NT2/D1 (cell line): ENCODE measurements at regions not wholly inside any gene's neighbourhood (a gene's known extent, or its start where the extent isn't known, plus 50 kb on each side); places are given as distances from the start of the nearest gene placed in this dataset.
A peak's percentile ranks its signal among the peaks of the same experiment; 100 is the strongest.

Experiments
- DNase-seq: peaks from one replicate; pipeline ENCODE4 v3.0.0-alpha.2; 2011; ENCODE audit warnings: low read depth, low spot score
- H3K27me3 ChIP-seq: 2 replicates; pipeline ENCODE4 v1.6.0; 2011; ENCODE audit warnings: mild to moderate bottlenecking; ENCODE audit not compliant: insufficient read length, insufficient read depth
- H3K36me3 ChIP-seq: 2 replicates; pipeline ENCODE4 v1.6.1; 2011; ENCODE audit warnings: mild to moderate bottlenecking, low read length, mixed read lengths; ENCODE audit not compliant: insufficient read depth, insufficient read length
- H3K4me1 ChIP-seq: 2 replicates; pipeline ENCODE4 v1.5.1; 2011; ENCODE audit not compliant: insufficient read depth, insufficient read length
- H3K4me3 ChIP-seq: 2 replicates; pipeline ENCODE4 v1.5.1; 2011; ENCODE audit warnings: low read depth; ENCODE audit not compliant: insufficient read length
- H3K9ac ChIP-seq: 2 replicates; pipeline ENCODE4 v1.6.0; 2011; ENCODE audit warnings: low read depth; ENCODE audit not compliant: insufficient read length
- H3K9me3 ChIP-seq: 2 replicates; pipeline ENCODE4 v1.5.1; 2011; ENCODE audit warnings: mild to moderate bottlenecking, low read length; ENCODE audit not compliant: insufficient read depth
- SUZ12 ChIP-seq: IDR thresholded peaks from 2 replicates; pipeline ENCODE4 v1.6.1; 2011; ENCODE audit not compliant: insufficient read length, insufficient read depth; ENCODE audit errors: extremely low read depth
- YY1 ChIP-seq: IDR thresholded peaks from 2 replicates; pipeline ENCODE4 v1.6.1; 2011; ENCODE audit not compliant: insufficient read length, insufficient read depth
- ZNF274 ChIP-seq: IDR thresholded peaks from 2 replicates; pipeline ENCODE4 v1.6.1; 2011; ENCODE audit warnings: mild to moderate bottlenecking, low read depth, low read length

- peaks cover 9% of the 10 kb centered on the region for H3K4me1 ChIP-seq
- H3K36me3 ChIP-seq: no peaks in the 10 kb centered on the region
- no peak for DNase-seq
- H3K4me3 ChIP-seq: no peak overlapping the region
- H3K9me3 ChIP-seq: no peaks in the 10 kb centered on the region
- H3K27me3 ChIP-seq: peaks cover 43% of the 10 kb centered on the region
- TF ChIP-seq YY1 (no peak), ZNF274 (no peak)
- no peak overlapping the region for H3K9ac ChIP-seq
Observed at GRCh38 chr1:207965392-207966387, 54.8 kb upstream of the CD34 start.

- peak overlapping the region; percentile 30 for H3K4me3 ChIP-seq
- peak overlapping the region; percentile 66 for H3K9ac ChIP-seq
- H3K27me3 ChIP-seq: peaks cover 56% of the 10 kb centered on the region
- no peak for TF ChIP-seq YY1
- TF ChIP-seq ZNF274: no peak
- TF ChIP-seq SUZ12: no peak
- peaks cover 9% of the 10 kb centered on the region for H3K4me1 ChIP-seq
- no peak for DNase-seq
- H3K9me3 ChIP-seq: no peaks in the 10 kb centered on the region
- no peaks in the 10 kb centered on the region for H3K36me3 ChIP-seq
Observed at GRCh38 chr1:207964195-207964966, 53.5 kb upstream of the CD34 start.

GRCh38 chr1:207963427-207964194, 52.7 kb upstream of the CD34 start:
- peaks cover 64% of the 10 kb centered on the region for H3K27me3 ChIP-seq
- H3K4me1 ChIP-seq: peaks cover 9% of the 10 kb centered on the region
- no peaks in the 10 kb centered on the region for H3K36me3 ChIP-seq
- no peaks in the 10 kb centered on the region for H3K9me3 ChIP-seq
- peak overlapping the region; percentile 96 for H3K9ac ChIP-seq
- TF ChIP-seq YY1: no peak
- H3K4me3 ChIP-seq: peak overlapping the region; percentile 74
- peak; percentile 83 for DNase-seq

GRCh38 chr1:207962716-207963426, 51.9 kb upstream of the CD34 start:
- Histone ChIP-seq H3K4me3 (peak overlapping the region; percentile 74), H3K4me1 (peaks cover 9% of the 10 kb centered on the region), H3K9ac (peak overlapping the region; percentile 96), H3K9me3 (no peaks in the 10 kb centered on the region), H3K36me3 (no peaks in the 10 kb centered on the region), H3K27me3 (peaks cover 71% of the 10 kb centered on the region)
- TF ChIP-seq ZNF274 (no peak), SUZ12 (no peak), YY1 (no peak)
- no peak for DNase-seq
